ENCODE measurements at regions not wholly inside any gene's neighbourhood (a gene's known extent, or its start where the extent isn't known, plus 50 kb on each side); places are given as distances from the start of the nearest gene placed in this dataset.

- no peak overlapping the region for H3K27ac ChIP-seq (ENCODE audit: control insufficient read depth, insufficient read depth, low read length)
- DNase-seq (ENCODE audit: low read depth, low spot score) (no peak), FAIRE-seq (no peak)
- no peaks in the 10 kb centered on the region for H3K36me3 ChIP-seq (ENCODE audit: control insufficient read depth in 2 of 2, extremely low read depth in 1 of 2, insufficient read depth in 2 of 2, low read length in 2 of 2)
- no peak overlapping the region for H3K4me2 ChIP-seq (ENCODE audit: control insufficient read depth, extremely low read depth, insufficient read depth, low read depth, low read length)
- dilution Hi-C loops (cut with MboI; ENCODE audit: extremely low pct_ligation_motif_present, low sequenced_read_pairs): no loop called here
- no peaks in the 10 kb centered on the region for H4K20me1 ChIP-seq (ENCODE audit: control insufficient read depth, extremely low read depth, insufficient read depth, low read length)
- no peaks in the 10 kb centered on the region for H3K79me2 ChIP-seq (ENCODE audit: control insufficient read depth, insufficient read depth, low read length)
- no peaks in the 10 kb centered on the region for H3K27me3 ChIP-seq (ENCODE audit: control insufficient read depth, extremely low read depth, insufficient read depth, low read length)
- H3K9ac ChIP-seq (ENCODE audit: control insufficient read depth, extremely low read depth, insufficient read depth, low read length): no peak overlapping the region
- no peaks in the 10 kb centered on the region for H3K9me3 ChIP-seq (ENCODE audit: control insufficient read depth, low read depth, low read length)
- H3K9me1 ChIP-seq (ENCODE audit: control insufficient read depth, extremely low read depth, insufficient read depth, low read length): no peaks in the 10 kb centered on the region
- TF ChIP-seq, protein P1, sequence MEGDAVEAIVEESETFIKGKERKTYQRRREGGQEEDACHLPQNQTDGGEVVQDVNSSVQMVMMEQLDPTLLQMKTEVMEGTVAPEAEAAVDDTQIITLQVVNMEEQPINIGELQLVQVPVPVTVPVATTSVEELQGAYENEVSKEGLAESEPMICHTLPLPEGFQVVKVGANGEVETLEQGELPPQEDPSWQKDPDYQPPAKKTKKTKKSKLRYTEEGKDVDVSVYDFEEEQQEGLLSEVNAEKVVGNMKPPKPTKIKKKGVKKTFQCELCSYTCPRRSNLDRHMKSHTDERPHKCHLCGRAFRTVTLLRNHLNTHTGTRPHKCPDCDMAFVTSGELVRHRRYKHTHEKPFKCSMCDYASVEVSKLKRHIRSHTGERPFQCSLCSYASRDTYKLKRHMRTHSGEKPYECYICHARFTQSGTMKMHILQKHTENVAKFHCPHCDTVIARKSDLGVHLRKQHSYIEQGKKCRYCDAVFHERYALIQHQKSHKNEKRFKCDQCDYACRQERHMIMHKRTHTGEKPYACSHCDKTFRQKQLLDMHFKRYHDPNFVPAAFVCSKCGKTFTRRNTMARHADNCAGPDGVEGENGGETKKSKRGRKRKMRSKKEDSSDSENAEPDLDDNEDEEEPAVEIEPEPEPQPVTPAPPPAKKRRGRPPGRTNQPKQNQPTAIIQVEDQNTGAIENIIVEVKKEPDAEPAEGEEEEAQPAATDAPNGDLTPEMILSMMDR (optimal IDR thresholded peaks at IDR 0.05 in 1 of 3, IDR thresholded peaks at IDR 0.05 in 1 of 3, conservative IDR thresholded peaks at IDR 0.05 in 1 of 3; ENCODE audit: extremely low read depth in 1 of 3, insufficient read depth in 2 of 3, low read length in 3 of 3): no peak
- TF ChIP-seq EZH2 (IDR thresholded peaks at IDR 0.05; ENCODE audit: low read length): no peak
- no peak overlapping the region for H2AFZ ChIP-seq (ENCODE audit: control insufficient read depth, low read length)
- H3K4me1 ChIP-seq (ENCODE audit: control insufficient read depth, extremely low read depth, insufficient read depth, low read length): no peaks in the 10 kb centered on the region
- H3K4me3 ChIP-seq (ENCODE audit: control insufficient read depth in 2 of 3, extremely low read depth in 1 of 3, insufficient read depth in 2 of 3, low read depth in 1 of 3, low read length in 3 of 3): no peak overlapping the region
Measured at GRCh38 chr17:27376637-27377547, 79.4 kb upstream of the KSR1 start.

DNA sequence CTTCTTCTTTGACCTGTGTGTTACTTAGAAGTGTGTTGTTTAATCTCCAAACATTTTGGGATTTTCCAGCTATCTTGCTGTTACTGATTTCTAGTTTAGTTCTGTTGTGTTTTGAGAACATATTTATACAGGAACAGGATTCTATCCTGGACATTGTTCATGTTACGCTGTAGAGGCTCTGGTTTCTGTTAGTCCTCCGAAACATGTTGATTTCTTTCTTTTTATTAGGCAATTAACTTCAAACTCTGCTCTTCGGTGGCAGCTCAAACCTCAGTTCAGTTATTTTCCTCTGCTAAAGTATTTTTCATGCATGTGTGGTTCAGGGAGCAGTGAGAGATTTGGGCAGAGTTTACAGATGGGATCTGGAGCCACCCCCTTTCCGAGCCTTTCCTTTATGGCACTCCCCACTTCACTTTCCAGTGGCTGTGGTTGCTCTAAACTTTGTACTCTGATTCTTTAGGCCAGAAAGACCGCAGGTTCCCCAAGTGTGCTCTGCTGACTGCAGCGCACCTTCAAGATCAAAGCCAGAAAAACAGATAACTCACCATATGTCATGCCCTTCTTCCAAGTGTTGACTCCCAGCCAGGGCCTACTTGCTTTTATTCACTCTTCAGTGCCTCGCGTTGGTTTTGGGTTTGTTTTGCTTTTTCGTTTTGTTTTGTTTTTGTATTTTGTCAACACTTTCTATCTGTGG lies 77.6 kb upstream of the KSR1 start:
- DNase-seq (ENCODE audit: low read depth, low spot score) (no peak), FAIRE-seq (no peak)
- Histone ChIP-seq H3K79me2 (ENCODE audit: control insufficient read depth, insufficient read depth, low read length) (no peaks in the 10 kb centered on the region), H3K27ac (ENCODE audit: control insufficient read depth, insufficient read depth, low read length) (no peak overlapping the region), H3K4me1 (ENCODE audit: control insufficient read depth, extremely low read depth, insufficient read depth, low read length) (peaks cover under 1% of the 10 kb centered on the region), H3K9ac (ENCODE audit: control insufficient read depth, extremely low read depth, insufficient read depth, low read length) (no peak overlapping the region), H2AFZ (ENCODE audit: control insufficient read depth, low read length) (no peak overlapping the region), H4K20me1 (ENCODE audit: control insufficient read depth, extremely low read depth, insufficient read depth, low read length) (no peaks in the 10 kb centered on the region), H3K27me3 (ENCODE audit: control insufficient read depth, extremely low read depth, insufficient read depth, low read length) (no peaks in the 10 kb centered on the region), H3K9me3 (ENCODE audit: control insufficient read depth, low read depth, low read length) (no peaks in the 10 kb centered on the region), H3K36me3 (ENCODE audit: control insufficient read depth in 2 of 2, extremely low read depth in 1 of 2, insufficient read depth in 2 of 2, low read length in 2 of 2) (no peaks in the 10 kb centered on the region), H3K4me3 (ENCODE audit: control insufficient read depth in 2 of 3, extremely low read depth in 1 of 3, insufficient read depth in 2 of 3, low read depth in 1 of 3, low read length in 3 of 3) (no peak overlapping the region), H3K4me2 (ENCODE audit: control insufficient read depth, extremely low read depth, insufficient read depth, low read depth, low read length) (no peak overlapping the region), H3K9me1 (ENCODE audit: control insufficient read depth, extremely low read depth, insufficient read depth, low read length) (no peaks in the 10 kb centered on the region)
- dilution Hi-C loops (cut with MboI; ENCODE audit: extremely low pct_ligation_motif_present, low sequenced_read_pairs): no loop called here
- no peak for TF ChIP-seq EZH2 (IDR thresholded peaks at IDR 0.05; ENCODE audit: low read length)
- TF ChIP-seq, protein P1 (optimal IDR thresholded peaks at IDR 0.05 in 1 of 3, IDR thresholded peaks at IDR 0.05 in 1 of 3, conservative IDR thresholded peaks at IDR 0.05 in 1 of 3; ENCODE audit: extremely low read depth in 1 of 3, insufficient read depth in 2 of 3, low read length in 3 of 3): no peak

All from keratinocyte (primary cell).